ENCODE measurements at regions not wholly inside any gene's neighbourhood (a gene's known extent, or its start where the extent isn't known, plus 50 kb on each side); places are given as distances from the start of the nearest gene placed in this dataset.
"Not testable (repeated sequence)": the region's sequence is repeated elsewhere in the genome, so short reads cannot be mapped to it uniquely, and the experiment has no call there.

DNA sequence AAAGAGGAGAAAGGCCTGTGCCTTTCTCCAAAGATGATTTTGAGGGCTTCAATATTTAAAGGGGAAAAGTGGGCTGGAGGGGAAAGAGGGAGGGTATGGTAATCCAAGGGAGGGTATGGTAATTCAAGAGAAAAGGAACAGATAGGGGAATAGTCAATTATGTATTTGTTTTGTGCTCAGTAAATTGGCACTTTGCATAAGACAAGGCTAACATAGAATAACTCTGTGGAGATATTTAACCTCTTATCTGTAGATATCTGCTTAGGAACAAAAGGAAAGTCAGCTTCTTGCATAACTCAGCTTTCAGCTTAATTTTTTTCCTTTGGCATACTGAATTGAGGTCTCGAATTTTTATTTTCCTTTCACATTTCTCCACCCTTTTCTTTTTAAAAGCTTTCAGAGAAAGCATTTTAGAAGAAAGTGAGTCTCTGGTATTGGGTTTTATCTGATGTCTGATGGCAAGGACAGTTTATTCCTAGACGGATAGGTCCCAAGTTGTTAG, 119.9 kb upstream of the F3 start:
- Mint-ChIP-seq H3K4me3 (no peak overlapping the region), H3K27ac (no peak overlapping the region), H3K27me3 (peaks cover 13% of the 10 kb centered on the region), H3K9me3 (no peaks in the 10 kb centered on the region), H3K36me3 (ENCODE audit: low read depth) (no peaks in the 10 kb centered on the region), H3K4me1 (no peaks in the 10 kb centered on the region)
- intact Hi-C loops (cut with micrococcal nuclease) = no loop called here
- no peak for DNase-seq

GRCh38 chr1:94660994-94661393, 119.4 kb upstream of the F3 start:
- H3K4me1 Mint-ChIP-seq = no peaks in the 10 kb centered on the region
- no peak for DNase-seq
- no peaks in the 10 kb centered on the region for H3K9me3 Mint-ChIP-seq
- H3K36me3 Mint-ChIP-seq (ENCODE audit: low read depth) = no peaks in the 10 kb centered on the region
- intact Hi-C loops (cut with micrococcal nuclease) = no loop called here
- peaks cover 13% of the 10 kb centered on the region for H3K27me3 Mint-ChIP-seq
- H3K27ac Mint-ChIP-seq = no peak overlapping the region
- H3K4me3 Mint-ChIP-seq = no peak overlapping the region

DNA sequence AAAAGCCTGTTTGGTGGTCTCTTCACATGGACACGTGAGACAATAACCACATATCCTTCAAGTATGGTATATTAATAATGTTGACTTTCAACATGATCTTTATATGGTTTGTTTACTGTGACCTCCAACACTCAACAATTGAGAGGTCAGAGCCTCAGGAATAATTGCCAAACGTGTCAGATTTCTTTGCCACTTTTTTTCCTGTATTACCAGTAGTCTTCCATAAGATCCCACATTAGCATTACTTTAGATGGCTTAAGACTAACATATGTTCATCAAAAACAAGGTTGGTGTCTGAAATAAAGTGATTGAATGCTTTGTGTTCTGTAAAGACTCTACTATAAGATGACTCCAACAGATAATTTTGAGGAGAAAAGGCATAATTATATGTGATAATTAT, 118.7 kb upstream of the F3 start:
- intact Hi-C loops (cut with micrococcal nuclease) = no loop called here
- Mint-ChIP-seq H3K27ac (no peak overlapping the region), H3K27me3 (peaks cover 13% of the 10 kb centered on the region), H3K4me1 (no peaks in the 10 kb centered on the region), H3K4me3 (no peak overlapping the region), H3K36me3 (ENCODE audit: low read depth) (no peaks in the 10 kb centered on the region), H3K9me3 (no peaks in the 10 kb centered on the region)
- no peak for DNase-seq

DNA sequence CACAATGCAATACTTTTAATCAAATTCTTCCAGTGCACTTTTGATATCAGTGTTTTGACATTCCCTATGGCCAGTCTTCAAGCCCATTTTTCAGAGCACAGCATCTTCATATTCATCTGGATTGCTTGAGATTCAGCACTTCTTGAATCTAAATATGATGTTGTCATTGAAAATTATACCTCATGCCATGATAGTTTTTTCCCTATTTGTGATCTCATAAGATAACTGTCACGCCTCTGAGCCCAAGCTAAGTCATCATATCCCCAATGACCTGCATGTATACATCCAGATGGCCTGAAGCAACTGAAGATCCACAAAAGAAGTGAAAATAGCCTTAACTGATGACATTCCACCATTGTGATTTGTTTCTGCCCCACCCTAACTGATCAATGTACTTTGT, 117.6 kb upstream of the F3 start:
- DNase-seq; H3K27ac Mint-ChIP-seq; intact Hi-C loops (cut with micrococcal nuclease); H3K4me3 Mint-ChIP-seq; H3K36me3 Mint-ChIP-seq (ENCODE audit: low read depth); H3K4me1 Mint-ChIP-seq; H3K9me3 Mint-ChIP-seq: not testable (repeated sequence)
- peaks cover 17% of the 10 kb centered on the region for H3K27me3 Mint-ChIP-seq

- no peak for DNase-seq
- intact Hi-C loops (cut with micrococcal nuclease) = no loop called here
- Mint-ChIP-seq H3K27ac (no peak overlapping the region), H3K9me3 (no peaks in the 10 kb centered on the region), H3K27me3 (peaks cover 17% of the 10 kb centered on the region), H3K4me3 (no peak overlapping the region), H3K36me3 (ENCODE audit: low read depth) (no peaks in the 10 kb centered on the region), H3K4me1 (no peaks in the 10 kb centered on the region)
These were observed 116.7 kb upstream of the F3 start for GRCh38 chr1:94658221-94658620.

DNA sequence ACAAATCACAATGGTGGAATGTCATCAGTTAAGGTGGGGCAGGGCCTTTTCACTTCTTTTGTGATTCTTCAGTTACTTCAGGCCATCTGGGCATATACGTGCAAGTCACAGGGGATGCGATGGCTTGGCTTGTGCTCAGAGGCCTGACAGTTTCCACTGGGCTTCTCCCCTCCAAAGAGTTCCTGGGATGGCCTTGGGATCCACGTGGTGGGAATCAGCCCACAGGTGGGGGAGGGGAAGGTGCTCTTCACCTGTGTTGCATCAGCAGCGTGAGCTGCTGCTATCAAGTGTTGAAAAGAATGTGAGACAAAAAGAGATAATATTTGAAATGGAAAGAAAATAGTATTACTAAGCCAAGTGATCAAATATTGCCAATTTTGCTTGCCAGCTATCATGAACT, 116.2 kb upstream of the F3 start:
- H3K4me3 Mint-ChIP-seq; H3K4me1 Mint-ChIP-seq; H3K9me3 Mint-ChIP-seq; DNase-seq; H3K27ac Mint-ChIP-seq; H3K36me3 Mint-ChIP-seq (ENCODE audit: low read depth); intact Hi-C loops (cut with micrococcal nuclease): not testable (repeated sequence)
- H3K27me3 Mint-ChIP-seq = peaks cover 15% of the 10 kb centered on the region

DNA sequence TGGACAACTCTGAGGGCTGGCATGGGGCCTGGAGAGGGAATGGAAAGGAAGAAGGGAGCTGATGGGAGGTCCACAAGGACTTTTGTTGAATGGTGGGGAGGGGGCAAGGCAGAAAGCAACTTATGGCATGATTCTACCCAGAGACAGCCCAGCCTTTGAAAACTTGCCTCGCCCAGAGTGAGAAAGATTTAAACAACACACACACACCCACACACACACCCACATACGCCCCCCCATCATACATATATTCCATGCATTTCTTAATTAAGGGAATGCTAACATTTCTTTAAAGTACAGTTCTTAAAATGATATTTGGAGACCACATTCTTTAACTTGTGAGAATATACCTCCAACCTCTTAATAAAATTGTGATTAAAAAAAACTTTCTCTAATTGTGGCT, 115.4 kb upstream of the F3 start:
- Mint-ChIP-seq H3K27me3 (peaks cover 15% of the 10 kb centered on the region), H3K36me3 (ENCODE audit: low read depth) (no peaks in the 10 kb centered on the region), H3K4me3 (no peak overlapping the region), H3K9me3 (no peaks in the 10 kb centered on the region), H3K27ac (no peak overlapping the region), H3K4me1 (no peaks in the 10 kb centered on the region)
- intact Hi-C loops (cut with micrococcal nuclease) = no loop called here
- no peak for DNase-seq

- no peaks in the 10 kb centered on the region for H3K9me3 Mint-ChIP-seq
- no peaks in the 10 kb centered on the region for H3K4me1 Mint-ChIP-seq
- intact Hi-C loops (cut with micrococcal nuclease) = no loop called here
- no peak overlapping the region for H3K27ac Mint-ChIP-seq
- no peak overlapping the region for H3K4me3 Mint-ChIP-seq
- no peak for DNase-seq
- no peaks in the 10 kb centered on the region for H3K36me3 Mint-ChIP-seq (ENCODE audit: low read depth)
- H3K27me3 Mint-ChIP-seq = peaks cover 9% of the 10 kb centered on the region
These were observed 113.4 kb upstream of the F3 start for GRCh38 chr1:94654919-94655318.

DNA sequence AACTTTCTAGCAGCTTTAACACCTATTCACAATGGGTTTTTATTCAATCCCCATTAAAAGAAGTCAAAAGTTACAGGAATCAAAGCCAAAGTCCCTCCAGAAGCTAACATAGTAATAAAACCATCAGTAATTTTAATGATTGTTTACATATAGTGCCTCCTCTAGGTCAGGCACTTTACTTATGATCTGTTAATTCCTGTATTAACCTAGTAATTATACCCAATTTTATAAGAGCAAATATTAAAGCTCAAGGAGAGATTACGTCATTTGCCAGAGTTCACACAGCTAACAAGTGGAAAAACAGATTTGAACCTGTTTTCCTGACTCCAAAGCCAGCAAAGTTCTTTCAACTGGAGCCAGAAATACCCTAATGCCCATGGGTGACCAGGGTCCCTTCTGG, 112.9 kb upstream of the F3 start:
- Mint-ChIP-seq H3K27ac (no peak overlapping the region), H3K27me3 (peaks cover 6% of the 10 kb centered on the region), H3K4me1 (no peaks in the 10 kb centered on the region), H3K36me3 (ENCODE audit: low read depth) (no peaks in the 10 kb centered on the region), H3K4me3 (no peak overlapping the region), H3K9me3 (no peaks in the 10 kb centered on the region)
- no peak for DNase-seq
- intact Hi-C loops (cut with micrococcal nuclease) = no loop called here

DNA sequence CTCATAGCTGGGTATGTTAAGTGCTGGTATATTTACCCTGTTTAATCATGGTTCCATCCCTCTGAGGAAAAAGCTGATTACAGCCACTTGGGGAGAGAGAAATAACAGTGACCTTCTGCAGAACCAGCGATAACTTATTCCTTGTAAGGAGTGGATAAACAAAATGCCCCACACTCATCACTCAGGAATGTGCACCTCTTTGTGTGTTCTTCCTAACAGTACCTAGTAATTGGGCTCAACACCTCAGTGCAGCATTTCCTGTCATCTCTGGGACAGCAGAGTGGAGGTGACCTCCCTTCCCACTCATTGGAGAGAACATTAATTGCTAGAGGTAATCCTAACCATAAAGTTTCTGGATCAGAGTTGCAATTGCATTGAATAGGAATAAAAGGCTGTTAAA, 112.5 kb upstream of the F3 start:
- DNase-seq = no peak
- intact Hi-C loops (cut with micrococcal nuclease) = no loop called here
- no peak overlapping the region for H3K4me3 Mint-ChIP-seq
- peaks cover 4% of the 10 kb centered on the region for H3K27me3 Mint-ChIP-seq
- no peaks in the 10 kb centered on the region for H3K36me3 Mint-ChIP-seq (ENCODE audit: low read depth)
- H3K9me3 Mint-ChIP-seq = no peaks in the 10 kb centered on the region
- H3K4me1 Mint-ChIP-seq = no peaks in the 10 kb centered on the region
- no peak overlapping the region for H3K27ac Mint-ChIP-seq

DNA sequence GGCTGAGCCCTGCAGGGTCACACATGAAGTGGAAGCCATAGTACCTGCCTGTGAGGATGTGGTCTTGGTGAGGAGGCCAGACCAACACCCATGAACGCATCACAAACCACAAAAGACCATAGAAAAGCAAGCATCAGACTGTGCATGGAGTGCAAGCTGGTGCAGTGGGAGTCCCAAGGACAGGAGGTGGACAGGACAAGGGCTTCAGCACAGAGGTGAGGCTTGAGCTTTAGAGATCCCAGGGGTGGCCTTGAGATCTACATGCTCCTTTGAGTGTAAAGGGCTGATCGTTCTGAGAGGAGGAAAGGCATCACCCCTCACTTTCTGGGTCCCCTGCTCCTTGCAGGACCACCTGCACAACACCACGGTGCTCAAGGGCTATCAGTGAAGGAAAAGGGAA, 111.9 kb upstream of the F3 start:
- H3K27ac Mint-ChIP-seq = no peak overlapping the region
- peaks cover 4% of the 10 kb centered on the region for H3K27me3 Mint-ChIP-seq
- H3K36me3 Mint-ChIP-seq (ENCODE audit: low read depth) = no peaks in the 10 kb centered on the region
- H3K4me1 Mint-ChIP-seq = no peaks in the 10 kb centered on the region
- no peak for DNase-seq
- no peak overlapping the region for H3K4me3 Mint-ChIP-seq
- H3K9me3 Mint-ChIP-seq = no peaks in the 10 kb centered on the region
- intact Hi-C loops (cut with micrococcal nuclease) = no loop called here

DNA sequence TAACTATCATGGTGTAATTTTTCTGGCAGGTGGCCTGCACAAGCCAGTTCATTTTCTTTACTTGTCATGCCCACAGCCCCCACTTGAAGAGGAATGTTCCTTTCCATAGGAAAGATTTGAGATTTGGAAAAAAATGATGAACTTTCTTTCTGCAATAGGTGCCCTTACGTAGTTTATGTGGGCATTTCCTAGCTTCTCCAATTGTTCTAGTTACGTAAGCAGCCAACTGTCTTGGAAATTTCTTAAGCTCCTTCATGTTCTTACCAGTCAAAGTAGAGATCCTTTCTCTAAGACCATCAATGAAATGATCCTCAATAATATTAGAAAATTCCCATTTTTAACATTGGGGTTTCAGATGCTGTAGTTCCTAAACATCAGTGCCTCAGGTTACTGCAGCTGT, 109.5 kb upstream of the F3 start:
- Mint-ChIP-seq H3K27me3 (peaks cover 7% of the 10 kb centered on the region), H3K27ac (no peak overlapping the region), H3K4me3 (no peak overlapping the region), H3K4me1 (no peaks in the 10 kb centered on the region), H3K36me3 (ENCODE audit: low read depth) (no peaks in the 10 kb centered on the region), H3K9me3 (no peaks in the 10 kb centered on the region)
- no peak for DNase-seq
- intact Hi-C loops (cut with micrococcal nuclease) = no loop called here

DNA sequence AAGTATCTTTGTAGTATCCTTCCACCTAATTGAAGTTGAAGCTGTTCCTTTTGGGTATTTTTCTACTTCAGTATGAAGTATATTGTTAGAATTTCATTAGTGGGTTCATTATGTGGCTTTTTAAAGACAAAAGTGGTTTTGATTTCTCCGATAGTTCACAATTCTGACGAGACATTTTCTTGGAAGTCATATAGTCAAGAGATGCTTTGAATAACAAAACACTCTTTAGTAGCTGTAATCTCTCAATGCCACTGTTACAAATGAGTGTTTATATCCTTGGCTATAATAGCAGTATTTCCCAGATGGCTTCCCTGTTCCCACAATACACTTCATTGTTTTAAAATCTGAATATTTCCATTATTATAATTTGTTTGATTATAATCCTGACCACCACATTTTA, 108.7 kb upstream of the F3 start:
- no peak for DNase-seq
- no peaks in the 10 kb centered on the region for H3K9me3 Mint-ChIP-seq
- H3K27ac Mint-ChIP-seq = no peak overlapping the region
- H3K4me1 Mint-ChIP-seq = no peaks in the 10 kb centered on the region
- intact Hi-C loops (cut with micrococcal nuclease) = no loop called here
- no peaks in the 10 kb centered on the region for H3K36me3 Mint-ChIP-seq (ENCODE audit: low read depth)
- H3K4me3 Mint-ChIP-seq = no peak overlapping the region
- H3K27me3 Mint-ChIP-seq = peaks cover 7% of the 10 kb centered on the region

DNA sequence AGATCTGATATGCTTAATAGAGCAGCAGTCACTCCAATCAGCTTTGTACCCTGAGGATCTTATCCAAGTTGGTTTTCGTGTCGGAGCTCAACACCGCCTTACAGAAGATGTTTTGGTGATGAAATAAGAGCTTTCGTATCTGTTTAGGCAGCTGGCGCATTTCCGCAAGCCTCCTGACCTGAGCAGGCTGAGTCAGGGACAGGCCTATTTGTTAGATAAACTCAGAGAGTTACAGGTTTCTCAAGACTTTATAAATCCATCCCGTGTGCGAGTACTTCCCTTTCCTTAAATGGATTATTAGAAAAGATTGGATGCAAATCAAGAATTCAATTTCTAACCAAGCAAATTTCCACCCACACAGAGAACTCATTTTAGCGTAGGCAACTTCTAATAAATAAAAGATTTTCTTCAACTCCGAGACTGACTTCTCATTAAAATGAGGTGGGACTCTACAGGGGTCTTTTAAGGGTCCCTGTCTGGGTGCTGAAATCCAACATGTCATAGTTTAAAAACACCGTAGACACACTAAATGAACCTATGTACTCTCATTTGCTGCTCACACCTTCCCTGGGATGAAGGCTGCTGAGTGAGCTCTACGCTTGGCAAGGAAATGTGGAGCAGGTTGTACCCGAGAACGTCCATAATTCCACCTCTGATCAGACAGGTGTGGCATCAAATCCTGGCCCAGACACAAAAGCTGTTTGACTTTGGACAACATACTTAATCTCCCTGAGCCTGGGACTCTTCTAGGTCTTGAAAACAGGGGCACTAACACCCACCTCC, 106.9 kb upstream of the F3 start:
- H3K36me3 Mint-ChIP-seq (ENCODE audit: low read depth) = no peaks in the 10 kb centered on the region
- peaks cover 3% of the 10 kb centered on the region for H3K27me3 Mint-ChIP-seq
- intact Hi-C loops (cut with micrococcal nuclease) = no loop called here
- DNase-seq = no peak
- H3K4me3 Mint-ChIP-seq = no peak overlapping the region
- H3K4me1 Mint-ChIP-seq = no peaks in the 10 kb centered on the region
- no peaks in the 10 kb centered on the region for H3K9me3 Mint-ChIP-seq
- H3K27ac Mint-ChIP-seq = no peak overlapping the region

Data from activated CD4-positive, alpha-beta T cell treated with anti-CD3 and anti-CD28 coated beads, Interleukin-2, amount 10 ng/mL, durations not matched to agents 24 days and 14 days (primary cell).